GM19023 (cell line): ENCODE measurements at regions not wholly inside any gene's neighbourhood (a gene's known extent, or its start where the extent isn't known, plus 50 kb on each side); places are given as distances from the start of the nearest gene placed in this dataset.

ENCODE experiments used
- ATAC-seq: cut with Tn5 transposase; IDR thresholded peaks from one replicate; pipeline ENCODE4 v1.9.1; 2021; ENCODE audit warnings: mild to moderate bottlenecking, moderate library complexity; ENCODE audit not compliant: unreplicated experiment

- ATAC-seq = no peak
Measured at GRCh38 chr6:103255132-103255531, 1604.6 kb downstream of the HACE1 start.

DNA sequence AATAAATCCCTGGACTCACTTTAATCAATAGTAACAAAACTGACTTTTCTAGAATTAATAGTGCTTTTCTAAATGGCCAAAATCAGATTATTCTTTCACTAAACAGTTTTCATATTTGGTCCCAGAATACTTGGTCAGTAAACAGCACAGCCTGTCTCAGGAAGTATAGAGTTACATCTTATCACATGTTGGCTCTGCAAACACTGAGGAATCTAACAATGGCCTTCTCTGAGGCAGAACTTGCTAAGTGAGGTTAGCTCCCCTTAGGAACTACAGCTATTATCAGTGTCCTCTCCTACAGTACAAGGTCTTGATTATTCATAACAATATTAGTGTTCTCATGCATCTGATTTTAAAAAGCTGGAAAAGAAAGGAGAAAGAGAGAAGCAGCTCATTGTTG is 1622.8 kb downstream of the HACE1 start:
- no peak for ATAC-seq

DNA sequence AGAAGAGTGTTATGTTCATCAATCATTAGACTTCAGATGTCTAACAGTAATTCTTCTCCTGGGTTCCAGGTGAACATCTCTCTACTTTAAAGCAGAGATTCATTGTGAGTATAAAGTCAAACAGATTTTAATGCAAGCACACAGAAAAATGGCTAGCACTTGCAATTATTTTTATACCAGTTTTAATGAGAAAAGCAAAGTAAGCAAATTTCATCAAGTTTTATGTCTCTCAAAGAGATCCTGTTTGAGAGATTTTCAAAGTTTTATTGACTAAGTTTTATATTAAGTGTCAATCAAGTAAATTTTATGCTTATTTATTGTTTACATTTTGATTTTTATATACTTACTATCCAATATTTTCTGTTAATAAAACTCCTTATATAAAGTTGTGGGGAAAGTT is 1628.5 kb downstream of the HACE1 start:
- no peak for ATAC-seq

GRCh38 chr6:103215847-103216246 is 1643.9 kb downstream of the HACE1 start:
- no peak for ATAC-seq

- ATAC-seq = no peak
Measured at GRCh38 chr6:103210686-103211085, 1649.0 kb downstream of the HACE1 start.

DNA sequence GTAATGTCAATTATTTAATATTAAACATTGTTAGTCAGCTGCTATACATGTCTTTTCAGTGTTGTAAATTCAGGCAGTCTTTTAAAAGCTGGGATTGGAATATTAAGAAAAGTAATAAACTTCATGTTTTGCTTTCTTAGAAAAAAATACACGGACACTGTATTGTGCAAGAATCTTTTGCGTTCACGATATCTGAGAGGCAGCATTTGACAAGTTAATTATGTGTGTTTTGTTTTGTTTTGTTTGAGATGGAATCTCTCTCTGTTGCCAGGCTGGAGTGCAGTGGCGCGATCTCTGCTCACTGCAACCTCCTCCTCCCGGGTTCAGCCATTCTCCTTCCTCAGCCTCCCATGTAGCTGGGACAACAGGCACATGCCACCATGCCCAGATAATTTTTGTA is 1661.3 kb downstream of the HACE1 start:
- ATAC-seq = no peak

GRCh38 chr6:103193413-103193812 is 1666.3 kb downstream of the HACE1 start:
- peak; percentile 58 for ATAC-seq

DNA sequence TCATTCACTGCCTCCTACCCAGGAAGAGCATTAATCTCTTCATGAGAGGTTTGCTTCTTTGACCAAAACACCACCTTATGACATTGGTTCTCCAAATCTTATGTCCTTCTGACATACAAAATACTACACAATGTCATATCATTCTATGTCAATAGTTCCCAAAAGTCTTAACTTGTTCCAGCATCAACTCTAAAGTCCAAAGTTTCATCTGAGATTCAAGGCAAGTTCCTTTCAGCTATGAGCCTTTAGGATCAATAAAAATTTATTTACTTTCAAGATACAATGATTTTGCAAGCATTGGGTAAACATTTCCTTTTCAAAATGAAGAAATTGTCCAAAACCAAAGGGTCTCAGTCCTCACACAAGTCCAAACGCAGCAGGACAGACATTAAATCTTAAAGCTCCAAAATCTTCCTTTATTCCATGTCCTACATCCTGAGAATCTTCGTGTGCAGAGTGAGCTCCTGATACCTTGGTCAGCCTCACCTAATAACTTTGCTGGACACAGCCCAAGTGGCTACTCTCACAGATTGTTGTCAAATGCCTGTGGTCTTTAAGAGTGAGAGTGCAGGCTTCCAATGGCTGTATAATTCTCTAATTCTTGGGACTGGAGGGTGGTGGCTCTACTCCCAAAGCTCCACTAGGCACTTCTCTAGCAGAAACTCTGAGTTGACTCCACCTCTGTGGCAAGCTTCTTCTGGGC is 1668.2 kb downstream of the HACE1 start:
- ATAC-seq = no peak

GRCh38 chr6:103184776-103185175 is 1674.9 kb downstream of the HACE1 start:
- ATAC-seq = no peak

GRCh38 chr6:103183831-103184411 is 1675.8 kb downstream of the HACE1 start:
- ATAC-seq = no peak

DNA sequence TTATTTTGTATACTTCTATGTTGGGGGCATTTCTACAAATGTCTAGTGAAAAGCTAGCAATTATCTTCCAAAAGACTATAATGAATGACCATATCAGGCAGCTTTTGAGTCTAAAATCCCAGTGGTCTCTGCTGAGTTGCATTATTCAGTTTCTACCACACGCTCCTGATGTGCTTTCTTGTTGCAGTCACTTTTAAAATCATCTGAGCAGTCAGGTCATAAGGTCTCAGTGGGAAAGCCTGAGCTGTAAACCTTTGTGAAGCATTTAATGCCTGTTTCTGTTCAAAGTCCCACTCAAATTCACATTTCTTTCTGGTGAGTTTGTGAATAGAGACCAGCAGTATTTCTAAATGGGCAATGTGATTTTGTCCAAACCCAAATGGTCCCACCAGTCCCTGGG is 1681.5 kb downstream of the HACE1 start:
- ATAC-seq = no peak

DNA sequence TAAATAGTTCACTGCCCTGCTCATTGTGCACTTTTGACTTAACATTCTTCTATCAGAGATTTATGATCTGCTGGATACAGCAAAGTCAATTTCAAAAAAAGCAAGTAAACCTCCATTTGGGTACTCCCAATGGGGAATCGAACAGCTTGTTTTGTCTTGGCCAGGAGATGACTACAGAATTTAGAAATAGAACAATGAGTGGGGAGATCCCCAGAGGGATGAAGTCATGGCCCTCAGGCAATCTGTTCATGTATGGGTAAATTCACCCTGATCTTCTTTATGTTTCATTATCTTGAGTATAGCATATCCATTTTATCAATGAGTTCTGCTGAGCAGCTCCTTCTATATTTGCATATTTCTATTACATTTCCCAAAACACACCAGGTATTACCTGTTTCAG is 1681.9 kb downstream of the HACE1 start:
- ATAC-seq = no peak

- no peak for ATAC-seq
Measured at GRCh38 chr6:103175056-103175455, 1684.7 kb downstream of the HACE1 start.

DNA sequence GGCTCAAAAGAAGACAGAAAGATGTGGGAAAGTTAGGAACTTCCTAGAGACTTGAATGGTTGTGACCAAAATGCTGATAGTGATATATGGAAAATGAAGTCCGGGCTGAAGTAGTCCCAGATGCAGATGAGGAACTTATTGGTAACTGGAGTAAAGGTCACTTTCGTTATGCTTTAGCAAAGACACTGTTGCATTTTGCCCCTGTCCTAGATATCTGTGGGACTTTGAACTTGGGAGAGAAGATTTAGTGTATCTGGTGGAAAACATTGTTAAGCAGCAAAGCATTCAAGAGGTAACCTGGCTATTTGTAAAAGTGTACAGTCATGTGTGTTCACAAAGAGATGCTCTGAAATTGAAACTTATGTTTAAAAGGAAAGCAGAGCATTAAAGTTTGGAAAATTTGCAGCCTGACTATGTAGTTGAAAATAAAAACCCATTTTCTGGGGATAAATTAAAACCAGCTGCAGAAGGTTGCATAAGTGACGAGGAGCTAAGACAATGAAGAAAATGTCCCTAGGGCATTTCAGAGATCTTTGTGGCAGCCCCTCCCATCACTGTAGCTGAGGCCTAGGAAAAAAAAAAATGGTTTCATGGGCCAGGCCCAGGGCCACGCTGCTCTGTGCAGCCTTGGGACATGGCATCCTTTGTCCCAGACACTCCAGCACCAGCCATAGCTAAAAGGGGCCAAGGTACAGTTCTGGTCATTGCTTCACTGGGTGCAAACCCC is 1692.2 kb downstream of the HACE1 start:
- no peak for ATAC-seq

- no peak for ATAC-seq
Measured at GRCh38 chr6:103154779-103155572, 1704.7 kb downstream of the HACE1 start.

DNA sequence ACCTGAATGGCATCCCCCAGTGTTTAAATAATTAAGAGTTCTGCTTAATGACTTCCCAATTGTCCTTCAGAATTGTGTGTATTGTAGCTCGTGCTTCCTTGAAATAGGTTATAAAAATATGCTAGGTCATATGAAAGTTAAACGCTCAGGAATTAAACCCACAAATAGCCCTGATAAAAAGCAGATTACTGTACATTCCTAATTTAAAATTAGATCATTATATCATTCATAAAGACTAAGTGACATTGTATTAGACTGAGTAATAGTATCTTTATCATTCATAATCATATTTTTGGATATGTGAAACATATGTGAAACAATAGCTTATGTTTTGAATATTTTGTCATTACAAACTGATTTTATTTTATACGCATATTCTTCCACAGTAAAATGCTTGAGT is 1706.7 kb downstream of the HACE1 start:
- no peak for ATAC-seq

- no peak for ATAC-seq
Measured at GRCh38 chr6:103142902-103143301, 1716.8 kb downstream of the HACE1 start.

DNA sequence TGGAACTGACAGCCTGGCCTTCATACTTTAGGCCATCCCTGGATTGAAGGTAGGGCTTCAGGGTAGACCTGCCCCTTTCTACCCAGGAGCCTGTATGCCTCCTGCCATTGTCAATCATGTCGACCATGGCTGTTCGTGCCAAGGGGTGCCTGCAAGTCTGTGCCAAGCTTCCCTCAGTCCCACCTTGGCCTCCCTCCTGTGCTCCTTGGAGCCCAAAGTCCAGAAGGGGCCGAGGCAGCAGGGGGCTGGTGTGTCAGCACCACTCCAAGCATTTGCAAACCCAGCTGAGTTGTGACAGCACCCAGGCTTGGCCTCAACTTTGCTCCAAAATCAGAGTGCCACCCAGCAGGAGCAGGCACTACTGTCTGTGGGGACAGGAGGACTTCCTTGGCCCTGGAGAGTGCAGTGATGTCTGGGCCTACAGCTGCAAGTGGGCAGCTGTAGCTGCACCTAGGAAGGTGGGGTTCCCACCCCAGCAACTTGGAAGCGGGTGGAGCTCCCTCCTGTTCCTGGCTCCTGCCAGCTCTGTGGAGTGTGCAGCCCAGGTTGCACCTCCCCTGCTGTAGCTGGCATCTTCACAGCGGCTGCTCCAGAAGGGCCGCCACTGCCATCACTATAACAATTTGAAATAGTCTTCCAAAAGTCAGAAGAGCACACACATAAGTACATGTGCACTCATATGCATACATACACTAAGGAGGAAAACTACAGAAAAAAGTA is 1719.3 kb downstream of the HACE1 start:
- ATAC-seq = no peak

DNA sequence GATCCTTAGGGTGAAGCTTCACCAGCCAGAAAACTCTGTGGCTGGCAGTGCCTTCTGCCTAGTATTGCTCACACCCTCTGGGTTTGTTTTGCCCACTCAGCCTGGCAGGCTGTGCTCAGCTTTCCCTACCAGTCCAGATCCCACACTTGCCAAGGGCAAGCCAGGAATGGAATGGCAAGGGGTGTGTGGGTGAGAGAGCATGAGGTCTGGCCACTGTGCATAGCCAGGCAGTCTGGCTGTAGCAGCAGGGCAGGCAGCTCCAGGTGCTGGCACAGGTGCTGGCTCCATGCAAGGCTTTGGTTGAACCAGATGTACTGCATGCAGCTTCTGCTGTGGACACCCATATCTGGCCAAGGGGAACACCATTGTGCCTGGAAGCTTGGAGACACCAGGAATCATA is 1720.3 kb downstream of the HACE1 start:
- ATAC-seq = no peak

GRCh38 chr6:103124471-103124870 is 1731.0 kb downstream of the GRIK2 start:
- ATAC-seq = no peak
